HuH-7.5 (cell line): ENCODE measurements at regions not wholly inside any gene's neighbourhood (a gene's known extent, or its start where the extent isn't known, plus 50 kb on each side); places are given as distances from the start of the nearest gene placed in this dataset.

ENCODE experiments used
- DNase-seq: peaks from one replicate; pipeline ENCODE4 v3.0.0; 2011; ENCODE audit warnings: low spot score

- no peak for DNase-seq
These were observed 445.7 kb upstream of the TRPC7 start for GRCh38 chr5:136811086-136811485.

DNA sequence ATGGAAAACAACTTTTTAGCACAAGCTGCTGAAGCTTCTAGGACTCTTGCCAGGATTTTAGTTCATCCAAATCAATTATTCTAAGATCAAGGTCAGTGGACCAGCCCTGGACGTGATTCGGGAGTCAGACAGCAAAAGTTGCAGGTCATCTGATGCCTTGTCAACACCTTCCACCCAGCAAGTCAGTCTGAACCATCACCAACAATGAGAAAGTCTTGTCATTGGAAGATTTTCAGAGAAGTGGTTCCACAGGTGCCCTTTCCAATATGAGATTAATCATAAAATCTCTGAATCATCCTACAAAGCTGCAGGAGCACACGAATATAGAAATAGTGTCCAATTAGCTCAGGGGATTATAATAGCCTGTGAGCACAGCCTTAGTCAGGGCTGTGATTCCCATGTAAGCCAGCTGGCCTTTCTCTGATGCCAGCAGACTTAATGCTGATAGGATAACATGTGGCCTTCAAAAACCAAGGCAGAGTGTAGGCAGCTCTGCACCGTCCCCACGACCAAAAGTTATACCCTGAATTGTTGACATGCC, 445.0 kb upstream of the TRPC7 start:
- no peak for DNase-seq

DNA sequence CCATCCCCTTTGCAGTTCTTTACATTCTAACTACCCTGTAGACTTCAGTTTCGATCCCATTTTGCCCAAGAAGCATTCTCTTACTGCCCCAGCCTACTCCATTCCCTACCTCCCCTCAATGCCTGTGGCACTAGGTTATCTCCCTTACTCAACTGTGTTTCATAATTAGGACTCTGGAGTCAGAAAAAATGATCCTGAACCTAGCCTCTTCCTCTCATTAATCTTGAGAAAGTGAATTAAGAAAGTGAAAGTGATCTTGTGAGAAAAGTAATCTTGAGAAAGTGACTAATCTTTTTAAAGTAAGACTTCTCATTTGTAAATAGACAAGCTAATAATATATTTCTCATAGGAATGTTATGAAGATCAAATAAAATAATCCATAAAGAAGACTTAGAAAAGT, 444.0 kb upstream of the TRPC7 start:
- no peak for DNase-seq

DNA sequence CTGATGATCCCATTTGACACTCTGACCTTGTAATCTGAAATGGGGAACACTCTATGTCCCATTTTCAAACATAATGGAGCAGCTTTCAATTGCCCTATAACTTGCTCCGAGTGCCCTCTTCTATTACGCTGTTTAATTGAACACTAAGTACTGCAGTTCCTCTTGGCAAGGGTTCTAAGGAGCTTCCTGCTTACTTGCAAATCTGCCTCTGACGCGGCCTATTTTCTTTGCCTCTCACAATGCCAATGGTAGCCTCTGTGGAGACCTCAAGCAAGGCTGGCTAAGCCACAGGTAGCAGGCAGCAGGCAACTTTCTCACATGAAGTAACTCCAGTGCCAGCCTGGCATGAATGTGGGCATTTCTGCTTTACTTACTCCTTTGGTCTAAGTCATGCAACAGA, 443.4 kb upstream of the TRPC7 start:
- no peak for DNase-seq

GRCh38 chr5:136805466-136805865, 440.1 kb upstream of the TRPC7 start:
- DNase-seq = no peak

GRCh38 chr5:136802383-136802782, 437.0 kb upstream of the TRPC7 start:
- no peak for DNase-seq

GRCh38 chr5:136799806-136800372, 434.5 kb upstream of the TRPC7 start:
- no peak for DNase-seq

GRCh38 chr5:136793300-136793699, 428.0 kb upstream of the TRPC7 start:
- no peak for DNase-seq

GRCh38 chr5:136781464-136781863, 416.1 kb upstream of the TRPC7 start:
- DNase-seq = no peak

DNA sequence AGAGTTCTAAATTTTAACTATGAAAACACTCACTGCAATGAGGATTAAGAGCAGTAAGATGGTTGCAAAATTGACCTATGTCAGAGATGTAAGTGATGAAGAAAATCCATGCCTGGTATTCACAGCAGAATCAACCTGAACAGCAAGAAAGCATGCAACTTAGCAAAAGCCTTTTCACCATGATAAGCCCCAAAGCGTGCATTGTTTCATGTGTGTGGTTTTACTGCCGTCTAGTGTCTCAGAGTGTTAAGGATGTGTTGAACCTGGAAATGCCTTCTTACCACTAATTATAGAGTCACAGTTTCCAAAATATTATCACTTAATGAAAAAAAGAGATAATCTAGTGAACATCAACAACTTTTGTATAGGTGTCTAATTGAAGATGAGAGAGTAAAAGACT, 415.2 kb upstream of the TRPC7 start:
- DNase-seq = no peak

DNA sequence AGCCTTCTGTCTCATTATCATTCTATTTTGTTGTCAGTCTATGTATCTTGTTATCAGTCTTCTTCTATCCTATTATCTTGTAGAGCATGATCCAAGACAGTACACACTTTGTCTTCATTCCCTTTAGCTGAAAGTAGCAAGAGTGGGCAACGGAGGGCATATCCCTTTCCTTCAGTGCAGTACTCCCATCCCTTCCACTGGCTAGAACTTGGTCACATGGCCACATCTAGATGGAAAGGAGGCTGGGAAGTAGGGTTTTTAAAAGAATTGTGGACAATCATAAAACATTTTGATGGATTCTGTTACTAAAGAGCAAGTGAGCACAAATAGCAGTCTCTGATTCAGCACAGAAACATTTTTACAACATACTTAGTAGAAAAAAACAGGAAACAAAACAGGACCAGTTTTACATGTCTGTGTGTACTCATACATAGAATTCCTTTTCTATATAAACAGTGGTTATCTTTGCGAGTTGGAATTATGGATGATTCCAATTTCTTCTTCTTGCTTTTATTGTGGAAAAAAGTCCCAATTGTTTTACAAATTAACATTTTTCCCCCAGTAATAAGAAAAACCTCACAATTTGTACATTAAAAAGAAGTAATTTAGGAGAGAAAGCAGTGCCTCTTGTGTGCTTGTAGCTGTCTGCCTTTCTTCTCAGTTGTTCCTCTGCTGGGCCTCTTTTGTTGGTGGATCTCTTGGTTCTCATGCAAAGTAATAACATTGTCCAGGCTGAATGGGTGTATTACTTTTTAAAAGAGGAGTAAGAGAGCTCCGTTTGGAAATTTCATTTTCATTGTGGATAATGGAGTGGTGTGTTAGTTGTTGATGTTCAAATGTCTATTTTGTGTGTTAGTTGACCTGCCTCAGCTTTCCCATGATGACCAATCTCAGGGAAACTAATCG, 410.9 kb upstream of the TRPC7 start:
- no peak for DNase-seq

- DNase-seq = no peak
These were observed 407.1 kb upstream of the TRPC7 start for GRCh38 chr5:136772491-136772890.

DNA sequence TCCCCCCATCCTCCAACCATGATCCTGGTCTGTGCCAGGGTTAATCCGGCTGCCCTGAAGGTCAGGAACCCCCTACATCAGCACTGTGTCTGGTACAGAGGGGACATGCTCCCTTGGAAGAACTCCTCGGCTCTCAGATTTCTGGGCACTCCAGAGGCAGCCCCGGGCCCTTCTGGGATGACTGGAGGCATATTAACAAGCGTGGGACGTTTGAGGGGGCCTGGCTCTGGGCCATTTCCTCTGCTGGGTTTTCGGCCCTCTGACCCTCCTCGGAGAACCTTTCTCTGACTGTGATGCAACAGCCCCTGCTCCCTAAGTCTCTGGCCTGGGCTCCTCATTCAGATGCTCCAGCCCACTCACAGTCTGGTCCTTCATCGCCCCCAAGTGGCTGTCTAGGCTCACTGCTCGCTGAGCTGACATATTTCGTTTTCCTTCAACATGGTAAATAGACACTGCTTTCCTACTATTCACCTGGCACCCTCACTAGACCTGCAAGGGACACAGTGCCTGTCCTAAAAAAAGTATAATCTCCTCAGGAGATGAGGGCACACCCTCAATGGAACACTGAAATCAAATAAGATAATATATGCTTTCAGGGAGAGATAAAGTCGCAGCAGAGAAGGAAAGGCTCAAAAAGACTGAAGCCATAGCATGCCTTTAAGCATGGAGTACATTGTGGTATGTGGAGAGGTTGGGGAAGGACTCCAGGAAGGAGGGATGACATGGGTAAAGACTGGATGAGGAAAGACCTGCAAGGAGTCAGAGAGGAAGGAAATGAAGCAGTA, 404.7 kb upstream of the TRPC7 start:
- peak; percentile 33 for DNase-seq

GRCh38 chr5:136769093-136769492, 403.7 kb upstream of the TRPC7 start:
- no peak for DNase-seq

- no peak for DNase-seq
These were observed 403.1 kb upstream of the TRPC7 start for GRCh38 chr5:136768457-136768856.

DNA sequence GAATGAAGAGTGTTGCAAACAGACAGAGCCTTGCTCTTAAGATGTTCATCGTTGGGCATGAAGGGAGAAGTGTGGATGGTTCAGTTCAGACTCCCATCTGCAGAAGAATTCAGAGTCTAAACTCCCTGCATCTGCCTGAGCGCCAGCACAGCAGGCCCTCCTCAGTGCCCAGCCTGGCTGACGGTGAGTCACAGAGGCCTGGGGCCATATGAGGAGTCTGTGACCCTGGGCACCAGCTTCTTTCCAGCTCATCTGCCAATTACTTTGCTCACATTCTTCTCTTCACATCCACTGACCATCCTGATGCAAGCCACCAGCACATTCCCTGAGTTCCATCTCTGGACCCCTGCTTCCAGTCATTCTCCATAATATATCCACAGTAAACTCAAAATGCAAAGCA, 401.1 kb upstream of the TRPC7 start:
- DNase-seq = no peak

GRCh38 chr5:136764601-136765000, 399.3 kb upstream of the TRPC7 start:
- no peak for DNase-seq

DNA sequence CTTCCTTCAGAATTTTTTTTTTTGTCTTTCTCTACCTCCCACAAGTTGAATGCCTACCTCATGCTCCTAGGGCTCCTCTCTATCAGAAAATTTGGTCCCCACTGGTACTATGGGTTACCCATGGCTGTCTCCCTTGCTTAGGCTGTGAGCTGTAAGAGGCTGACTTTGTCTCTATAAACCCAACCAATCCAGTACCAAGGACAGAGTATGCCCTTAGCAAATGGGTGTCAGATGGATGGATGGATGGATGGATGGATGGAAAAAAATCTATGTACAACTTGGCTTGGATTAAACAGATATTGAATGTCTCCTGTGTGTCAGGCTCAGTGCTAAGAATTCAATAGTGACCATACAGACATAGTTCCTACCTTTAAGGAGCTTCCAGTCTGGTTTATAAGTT, 398.2 kb upstream of the TRPC7 start:
- DNase-seq = no peak

DNA sequence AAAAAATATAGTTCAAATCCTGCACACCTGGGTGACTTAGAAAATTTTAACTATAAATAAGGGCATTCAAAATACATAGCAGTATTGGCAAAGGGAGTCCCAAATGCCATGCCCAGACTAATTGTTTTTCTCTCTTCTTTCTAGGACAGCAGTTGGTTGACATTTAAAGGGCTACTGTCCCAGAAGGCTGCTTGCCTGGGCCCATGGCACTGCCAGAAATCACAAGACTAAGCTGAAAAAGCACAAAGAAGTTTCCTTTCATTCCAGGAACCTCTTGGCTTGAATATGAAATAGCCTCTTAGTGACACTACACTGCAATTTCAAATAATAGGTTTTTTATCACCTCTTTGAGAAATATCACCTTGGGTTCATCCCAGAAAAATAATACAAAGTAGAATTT, 388.9 kb upstream of the TRPC7 start:
- DNase-seq = no peak

DNA sequence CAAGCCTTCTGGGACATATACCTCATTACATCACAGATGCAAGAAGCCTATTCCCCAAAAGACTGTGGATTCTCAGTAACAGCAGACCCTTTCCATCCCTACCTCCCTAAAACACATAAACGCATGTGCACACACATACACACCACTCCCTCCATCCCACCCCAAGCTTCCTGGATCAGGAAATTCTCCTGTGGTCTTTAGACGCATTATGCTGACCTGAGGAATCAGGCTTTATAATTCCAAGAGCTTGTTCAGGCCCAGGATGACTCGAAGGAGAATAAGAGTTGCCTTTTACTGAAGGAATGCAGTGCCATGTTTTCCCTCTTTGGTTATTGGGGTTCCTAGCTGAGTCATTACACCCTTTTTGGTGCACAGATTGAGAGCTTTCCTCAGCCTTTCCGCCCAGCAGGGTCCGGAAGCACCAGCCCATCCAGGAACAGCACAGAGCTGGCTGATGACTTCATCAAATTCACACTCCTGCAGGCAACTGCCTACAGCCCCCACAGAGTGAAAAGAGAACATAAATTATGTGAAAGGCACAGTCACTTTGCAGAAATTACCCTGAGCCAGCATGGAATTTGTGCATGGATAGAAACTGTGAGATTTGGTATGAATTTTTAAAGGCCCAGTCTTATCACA, 385.0 kb upstream of the TRPC7 start:
- no peak for DNase-seq

- DNase-seq = no peak
These were observed 383.7 kb upstream of the TRPC7 start for GRCh38 chr5:136749016-136749415.

DNA sequence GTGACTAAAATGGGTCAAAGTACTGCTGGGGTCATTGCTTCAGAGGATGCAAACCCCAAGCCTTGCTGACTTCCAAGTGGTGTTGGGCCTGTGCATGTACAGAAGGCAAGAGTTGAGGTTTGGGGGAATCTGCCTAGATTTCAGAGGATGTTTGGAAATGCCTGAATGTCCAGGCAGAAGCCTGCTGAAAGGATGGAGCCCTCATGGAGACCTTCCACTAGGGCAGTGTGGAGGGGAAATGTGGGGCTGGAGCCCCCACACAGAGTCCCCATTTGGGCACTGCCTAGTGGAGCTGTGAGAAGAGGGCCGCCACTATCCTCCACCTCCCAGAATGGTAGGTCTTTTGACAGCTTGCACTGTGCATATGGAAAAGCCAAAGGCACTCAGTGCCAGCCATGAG, 377.7 kb upstream of the TRPC7 start:
- no peak for DNase-seq
